Esophagus muscularis mucosa (tissue), 4 donors: ENCODE measurements at regions not wholly inside any gene's neighbourhood (a gene's known extent, or its start where the extent isn't known, plus 50 kb on each side); places are given as distances from the start of the nearest gene placed in this dataset.
A peak's percentile ranks its signal among the peaks of the same experiment; 100 is the strongest.

ENCODE experiments used
- DNase-seq: peaks from one replicate; pipeline ENCODE4 v3.0.0-alpha.2; 2017; ENCODE audit errors: extremely low spot score
- H3K27ac ChIP-seq, 4 donors: fragments of 200-600 bp; sonication (generic); replicated peaks in 1 of 4; 1 replicate in 3 of 4; 2 replicates in 1 of 4; pipeline ENCODE4 v1.5.1; 2016 to 2019; ENCODE audit warnings: mild to moderate bottlenecking in 1 of 4
- H3K27me3 ChIP-seq, 4 donors: fragments of 200-600 bp; sonication (generic); one replicate each; pipeline versions ENCODE4 v1.5.1 to v1.6.0; 2016 to 2019
- H3K36me3 ChIP-seq, 4 donors: fragments of 200-600 bp; sonication (generic); one replicate each; pipeline ENCODE4 v1.5.1; 2016 to 2019
- H3K4me1 ChIP-seq, 4 donors: fragments of 200-600 bp; sonication (generic); one replicate each; pipeline ENCODE4 v1.5.1; 2016 to 2019
- H3K4me3 ChIP-seq, 4 donors: fragments of 200-600 bp; sonication (generic); 1 replicate in 2 of 4; 2 replicates in 2 of 4; pipeline ENCODE4 v1.5.1; 2016 to 2019; ENCODE audit warnings: mild to moderate bottlenecking in 4 of 4, moderate library complexity in 1 of 4
- H3K9me3 ChIP-seq, 4 donors: fragments of 200-600 bp; sonication (generic); 1 replicate in 3 of 4; 2 replicates in 1 of 4; pipeline ENCODE4 v1.5.1; 2016 to 2019
- EP300 ChIP-seq: sonication (generic); formaldehyde crosslinking; IDR thresholded peaks from one replicate; pipeline ENCODE4 v1.6.1; 2017; ENCODE audit warnings: antibody characterized with exemption
- POLR2A ChIP-seq: fragments of 450-650 bp; IDR thresholded peaks from one replicate; pipeline ENCODE4 v1.6.1; 2017; ENCODE audit warnings: antibody characterized with exemption, moderate library complexity, mild to moderate bottlenecking, low read depth
- POLR2AphosphoS5 ChIP-seq, 2 donors: sonication (generic); formaldehyde crosslinking; IDR thresholded peaks; one replicate each; pipeline ENCODE4 v1.6.1; 2017; ENCODE audit warnings: antibody characterized with exemption in 2 of 2
- WGBS: methylation state at CpG from one replicate; pipeline ENCODE4 v1.1.5; 2018; 5-methylcytosine and 5-hydroxymethylcytosine counted together
- intact Hi-C: fragments of 100-400 bp; cut with DNase I; formaldehyde crosslinking; loops from one replicate; pipeline ENCODE4 v1.15.1; 2023
- TF ChIP-seq, protein P1 (sequence below), 3 experiments: fragments of 200-600 bp in 2 of 3; fragments of 450-650 bp in 1 of 3; sonication (generic) in 2 of 3; IDR thresholded peaks; one replicate each; pipeline ENCODE4 v1.5.1; 2017 to 2019; ENCODE audit warnings: antibody characterized with exemption in 3 of 3, mild to moderate bottlenecking in 2 of 3, moderate library complexity in 1 of 3

DNA sequence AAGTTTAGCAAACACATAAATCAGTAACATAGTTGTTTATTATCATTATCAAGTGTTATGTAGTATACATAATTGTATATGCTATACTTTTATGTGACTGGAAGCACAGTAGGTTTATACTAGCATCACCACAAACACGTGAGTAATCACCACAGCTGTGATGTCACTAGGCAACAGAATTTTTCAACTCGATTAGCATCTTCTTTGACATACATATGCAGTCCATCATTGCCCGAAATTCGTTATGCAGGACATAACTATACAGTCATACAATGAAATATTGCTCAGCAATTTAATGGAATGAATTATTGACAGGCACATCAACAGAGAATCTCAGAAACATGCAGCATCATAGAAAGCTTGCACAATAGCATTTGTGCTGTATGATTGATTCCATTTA is 77.7 kb downstream of the LSM5 start:
- Histone ChIP-seq H3K9me3 (no peaks in the 10 kb centered on the region), H3K27me3 (peaks cover 0 to 8% (median 0%) of the 10 kb centered on the region in 4 donors), H3K4me3 (no peak overlapping the region), H3K27ac (no peak overlapping the region), H3K36me3 (no peaks in the 10 kb centered on the region), H3K4me1 (no peaks in the 10 kb centered on the region)
- TF ChIP-seq POLR2A (no peak), EP300 (no peak), POLR2AphosphoS5 (IDR thresholded peaks at IDR 0.05) (no peak)
- TF ChIP-seq, protein P1, sequence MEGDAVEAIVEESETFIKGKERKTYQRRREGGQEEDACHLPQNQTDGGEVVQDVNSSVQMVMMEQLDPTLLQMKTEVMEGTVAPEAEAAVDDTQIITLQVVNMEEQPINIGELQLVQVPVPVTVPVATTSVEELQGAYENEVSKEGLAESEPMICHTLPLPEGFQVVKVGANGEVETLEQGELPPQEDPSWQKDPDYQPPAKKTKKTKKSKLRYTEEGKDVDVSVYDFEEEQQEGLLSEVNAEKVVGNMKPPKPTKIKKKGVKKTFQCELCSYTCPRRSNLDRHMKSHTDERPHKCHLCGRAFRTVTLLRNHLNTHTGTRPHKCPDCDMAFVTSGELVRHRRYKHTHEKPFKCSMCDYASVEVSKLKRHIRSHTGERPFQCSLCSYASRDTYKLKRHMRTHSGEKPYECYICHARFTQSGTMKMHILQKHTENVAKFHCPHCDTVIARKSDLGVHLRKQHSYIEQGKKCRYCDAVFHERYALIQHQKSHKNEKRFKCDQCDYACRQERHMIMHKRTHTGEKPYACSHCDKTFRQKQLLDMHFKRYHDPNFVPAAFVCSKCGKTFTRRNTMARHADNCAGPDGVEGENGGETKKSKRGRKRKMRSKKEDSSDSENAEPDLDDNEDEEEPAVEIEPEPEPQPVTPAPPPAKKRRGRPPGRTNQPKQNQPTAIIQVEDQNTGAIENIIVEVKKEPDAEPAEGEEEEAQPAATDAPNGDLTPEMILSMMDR (IDR thresholded peaks at IDR 0.05): no peak
- 71% methylated on average over 4 of the region's 4 CpGs for WGBS
- intact Hi-C loops: no loop called here
- no peak for DNase-seq

DNA sequence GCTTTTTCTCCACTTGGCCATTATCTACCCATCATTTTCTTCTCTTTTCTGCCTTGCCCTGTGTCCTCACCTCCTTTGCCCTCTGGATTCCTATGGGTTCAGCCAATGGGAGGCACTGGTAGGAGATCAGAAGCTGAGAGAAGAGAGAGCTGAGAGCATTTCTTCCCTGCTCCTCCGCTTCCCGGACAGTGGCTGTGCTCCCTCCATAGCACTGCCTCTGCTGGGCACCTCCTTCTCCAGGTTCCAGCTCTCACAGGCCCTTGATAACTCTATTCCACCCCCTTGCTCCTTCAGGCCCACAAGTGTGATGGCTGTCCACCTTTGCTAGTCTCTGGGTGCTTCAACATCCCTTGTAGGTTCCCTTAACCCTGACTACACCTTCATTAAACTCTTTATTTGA is 79.6 kb downstream of the LSM5 start:
- 78% methylated on average over 2 of the region's 2 CpGs for WGBS
- H3K4me1 ChIP-seq: no peaks in the 10 kb centered on the region

DNA sequence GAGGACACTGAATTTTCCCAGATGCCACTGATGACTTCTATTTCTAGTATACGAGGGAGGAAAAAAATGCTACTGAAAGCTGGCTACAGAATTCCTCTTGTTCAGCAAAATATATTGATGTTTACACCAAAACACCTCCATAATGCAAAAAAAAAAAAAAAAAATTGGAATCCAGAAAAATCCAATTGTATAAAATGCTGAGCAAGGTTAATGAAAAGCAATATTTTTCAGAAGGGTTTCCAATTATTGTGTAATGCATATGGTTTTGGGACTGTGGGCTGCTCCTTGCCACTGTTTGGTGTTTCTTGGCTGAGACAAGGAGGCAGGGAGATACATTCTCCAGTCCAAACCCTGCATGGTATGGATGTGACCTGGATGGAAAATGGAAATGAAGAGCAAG is 83.8 kb downstream of the LSM5 start:
- no peak overlapping the region for H3K4me3 ChIP-seq
- no peaks in the 10 kb centered on the region for H3K27me3 ChIP-seq
- WGBS: 0% methylated on average over 1 of the region's 1 CpG
- no peaks in the 10 kb centered on the region for H3K36me3 ChIP-seq
- TF ChIP-seq, protein P1 (IDR thresholded peaks at IDR 0.05): no peak
- TF ChIP-seq EP300 (no peak), POLR2A (no peak), POLR2AphosphoS5 (IDR thresholded peaks at IDR 0.05) (no peak)
- no peak for DNase-seq
- intact Hi-C loops: no loop called here
- no peak overlapping the region for H3K27ac ChIP-seq
- H3K4me1 ChIP-seq: no peaks in the 10 kb centered on the region
- H3K9me3 ChIP-seq: no peaks in the 10 kb centered on the region

More for the DNA sequence above, 79.6 kb downstream of the LSM5 start:
- intact Hi-C loops: no loop called here
- no peak for TF ChIP-seq EP300
- no peak for TF ChIP-seq POLR2A
- TF ChIP-seq, protein P1 (IDR thresholded peaks at IDR 0.05): no peak
- TF ChIP-seq POLR2AphosphoS5 (IDR thresholded peaks at IDR 0.05): no peak
- peaks cover 0 to 3% (median 0%) of the 10 kb centered on the region in 4 donors for H3K27me3 ChIP-seq
- no peak overlapping the region for H3K27ac ChIP-seq
- H3K9me3 ChIP-seq: no peaks in the 10 kb centered on the region
- H3K36me3 ChIP-seq: no peaks in the 10 kb centered on the region
- no peak overlapping the region for H3K4me3 ChIP-seq
- peak; percentile 74 for DNase-seq

DNA sequence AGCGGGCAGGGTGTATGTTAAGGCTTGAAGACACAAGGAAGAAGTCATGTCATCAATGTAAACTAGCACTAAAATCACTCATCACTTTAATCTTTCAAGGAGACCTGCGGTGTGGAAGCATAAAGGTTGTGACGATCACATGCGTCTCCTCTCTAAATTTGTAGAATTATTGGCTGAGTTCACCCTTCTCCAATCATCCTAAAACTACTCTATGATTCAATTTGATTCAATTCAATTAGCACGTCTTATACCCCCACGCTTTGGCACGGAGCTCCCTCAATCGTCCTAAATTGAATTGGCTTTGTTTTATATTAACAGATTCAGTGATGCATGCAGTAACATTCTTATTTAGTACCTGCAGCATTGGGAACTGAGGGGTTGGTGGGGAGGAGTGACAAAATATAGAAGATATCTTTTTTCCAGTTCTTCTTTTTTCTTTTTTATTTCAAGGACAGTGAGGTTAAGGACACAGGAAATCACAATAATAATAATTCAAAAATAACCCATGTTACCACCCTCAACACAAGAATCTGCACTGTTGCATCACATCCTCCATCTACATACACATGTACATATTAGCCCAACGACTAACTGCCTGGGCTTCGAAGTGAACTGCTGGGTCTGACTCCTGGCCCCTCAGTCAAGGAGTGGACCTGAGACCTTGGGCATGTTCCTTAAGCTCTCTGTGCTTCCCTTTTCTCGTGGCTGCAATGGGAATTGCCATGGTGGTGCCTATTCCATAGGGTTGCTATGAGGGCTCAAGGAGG is 86.5 kb downstream of the LSM5 start:
- H3K4me3 ChIP-seq: no peak overlapping the region
- H3K27me3 ChIP-seq: no peaks in the 10 kb centered on the region
- H3K4me1 ChIP-seq: no peaks in the 10 kb centered on the region
- 83% methylated on average over 11 of the region's 11 CpGs for WGBS
- intact Hi-C loops: no loop called here
- H3K27ac ChIP-seq: no peak overlapping the region
- no peaks in the 10 kb centered on the region for H3K36me3 ChIP-seq
- TF ChIP-seq POLR2A (no peak), EP300 (no peak), POLR2AphosphoS5 (IDR thresholded peaks at IDR 0.05) (no peak)
- TF ChIP-seq, protein P1 (IDR thresholded peaks at IDR 0.05): no peak
- DNase-seq: peak; percentile 42
- H3K9me3 ChIP-seq: no peaks in the 10 kb centered on the region

DNA sequence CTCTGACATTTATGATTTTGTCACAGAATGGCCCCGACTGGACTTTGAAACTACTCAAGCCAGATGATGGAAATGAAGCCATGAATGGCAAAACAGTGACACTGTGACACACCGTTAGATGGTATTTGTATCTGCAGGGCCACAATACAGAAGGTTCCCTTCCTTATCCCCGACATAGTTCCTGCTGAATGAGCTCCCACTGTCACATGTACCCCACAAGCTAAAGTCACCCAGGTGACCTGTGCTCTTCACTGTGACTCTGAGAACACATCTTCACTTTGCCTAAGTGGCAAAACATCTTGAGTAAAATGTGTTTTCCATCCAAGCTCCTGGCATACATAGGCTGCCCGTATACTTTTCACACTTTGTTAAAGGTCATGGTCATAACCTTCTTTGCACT is 89.5 kb downstream of the LSM5 start:
- H3K27ac ChIP-seq: no peak overlapping the region
- no peak overlapping the region for H3K4me3 ChIP-seq
- H3K36me3 ChIP-seq: no peaks in the 10 kb centered on the region
- H3K27me3 ChIP-seq: no peaks in the 10 kb centered on the region
- no peaks in the 10 kb centered on the region for H3K4me1 ChIP-seq
- intact Hi-C loops: no loop called here
- TF ChIP-seq POLR2AphosphoS5 (IDR thresholded peaks at IDR 0.05) (no peak), EP300 (no peak), POLR2A (no peak)
- TF ChIP-seq, protein P1 (IDR thresholded peaks at IDR 0.05): no peak
- WGBS: 76% methylated on average over 4 of the region's 4 CpGs
- no peaks in the 10 kb centered on the region for H3K9me3 ChIP-seq
- peak; percentile 68 for DNase-seq
